ENCODE measurements at regions not wholly inside any gene's neighbourhood (a gene's known extent, or its start where the extent isn't known, plus 50 kb on each side); places are given as distances from the start of the nearest gene placed in this dataset.
A peak's percentile ranks its signal among the peaks of the same experiment; 100 is the strongest.

GRCh38 chr13:53150568-53150967 is 122.0 kb downstream of the OLFM4 start:
- DNase-seq = no peak

GRCh38 chr13:53151336-53152056 is 122.9 kb downstream of the OLFM4 start:
- peak; percentile 52 for DNase-seq

DNA sequence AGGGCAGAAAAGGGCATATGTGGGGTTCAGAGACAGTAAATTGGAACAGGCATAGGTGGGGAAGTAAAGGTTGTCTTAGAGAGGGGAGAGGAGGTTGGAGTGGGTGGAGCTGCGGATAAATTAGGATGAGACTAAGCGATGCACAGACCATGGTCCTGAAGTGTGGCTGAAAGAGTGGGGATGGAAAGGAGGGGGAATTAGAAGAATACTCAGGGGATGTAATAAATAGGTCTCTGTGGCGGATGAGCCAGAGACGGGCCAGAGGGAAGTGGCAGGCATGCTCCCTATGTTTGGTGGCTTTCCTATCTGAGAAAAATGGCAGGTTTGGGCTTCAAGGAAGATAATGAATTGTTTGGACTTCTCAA is 123.4 kb downstream of the OLFM4 start:
- DNase-seq = no peak

GRCh38 chr13:53158201-53158600 is 129.6 kb downstream of the OLFM4 start:
- DNase-seq = no peak

- no peak for DNase-seq
These were observed 130.8 kb downstream of the OLFM4 start for GRCh38 chr13:53159431-53159830.

GRCh38 chr13:53160211-53160610 is 131.6 kb downstream of the OLFM4 start:
- DNase-seq = no peak

DNA sequence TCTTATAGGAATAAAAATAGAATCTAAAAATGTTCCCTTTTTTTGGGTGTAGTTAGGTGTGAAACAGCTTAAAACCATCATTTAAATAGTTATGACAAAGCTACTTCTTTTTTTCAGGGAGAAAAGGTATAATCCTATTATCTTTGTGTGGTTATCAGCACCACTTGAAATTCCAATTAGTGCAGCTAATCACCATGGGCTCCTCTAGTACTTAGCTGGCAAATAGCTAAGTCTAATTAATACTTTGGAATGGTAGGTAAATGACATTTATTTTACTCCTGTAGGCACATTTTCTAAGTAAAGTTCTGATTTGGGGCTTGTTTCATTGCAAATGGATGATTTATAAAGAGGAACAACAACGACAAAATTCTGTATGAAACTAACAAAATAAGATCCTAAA is 132.6 kb downstream of the OLFM4 start:
- no peak for DNase-seq

- no peak for DNase-seq
These were observed 136.6 kb downstream of the OLFM4 start for GRCh38 chr13:53165261-53165660.

DNA sequence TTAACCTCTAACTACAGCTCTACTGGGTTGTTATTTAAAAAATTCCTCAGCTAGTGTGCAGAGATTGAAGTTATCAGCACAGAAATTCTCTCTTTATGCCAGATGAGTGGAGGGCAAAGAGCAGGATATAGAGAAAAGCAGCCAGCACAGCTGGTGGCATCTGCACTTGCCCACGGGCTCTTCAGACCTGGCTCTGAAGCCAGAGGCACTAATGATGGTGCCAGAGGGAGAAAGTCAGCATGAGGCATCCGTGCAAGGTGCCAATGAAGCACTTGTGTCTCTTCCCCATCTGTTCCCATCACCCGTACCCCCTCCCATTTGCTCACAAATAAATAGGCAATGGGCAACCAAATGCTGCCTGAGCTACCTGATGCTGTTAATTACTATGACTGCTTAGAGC is 138.9 kb downstream of the OLFM4 start:
- no peak for DNase-seq

DNA sequence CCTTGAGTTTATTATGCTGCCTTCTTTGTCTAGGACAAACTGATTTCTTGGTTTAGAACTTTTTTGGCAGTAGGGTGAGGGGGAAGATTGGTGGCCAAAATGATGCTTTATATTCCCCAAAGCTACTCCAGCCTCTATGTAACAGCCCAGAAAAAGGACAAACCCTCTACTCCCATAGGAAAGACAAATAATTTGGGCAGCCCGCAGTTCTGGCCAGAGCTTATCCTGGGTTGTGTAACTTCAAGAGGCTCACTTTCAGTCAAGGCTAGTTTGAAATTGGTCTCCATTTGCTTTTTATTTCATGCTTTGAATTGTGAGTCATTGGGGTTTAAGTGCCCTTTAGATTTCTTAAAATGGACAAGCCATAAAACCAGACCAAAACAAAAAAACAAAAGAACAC is 142.3 kb downstream of the OLFM4 start:
- no peak for DNase-seq

- DNase-seq = no peak
These were observed 145.9 kb downstream of the OLFM4 start for GRCh38 chr13:53174545-53174944.

DNA sequence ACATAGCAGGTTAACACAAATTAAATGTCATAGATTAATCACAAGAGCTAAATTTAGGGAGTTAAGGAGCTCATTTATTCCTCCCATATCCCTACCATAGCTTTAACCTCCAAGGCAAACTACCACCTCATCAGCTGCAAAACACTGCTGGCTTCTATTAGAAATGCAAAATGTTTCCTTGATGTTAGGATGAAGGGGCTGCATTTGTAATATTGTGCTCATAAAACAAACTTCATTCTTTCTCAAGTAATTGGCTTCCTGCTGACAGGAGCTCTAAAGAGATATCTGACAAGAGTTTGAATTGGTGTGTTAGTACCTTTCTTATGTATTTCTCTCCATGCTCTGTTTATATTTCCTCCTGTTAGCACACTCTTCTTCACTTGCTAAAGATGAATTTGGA is 152.1 kb downstream of the OLFM4 start:
- no peak for DNase-seq

DNA sequence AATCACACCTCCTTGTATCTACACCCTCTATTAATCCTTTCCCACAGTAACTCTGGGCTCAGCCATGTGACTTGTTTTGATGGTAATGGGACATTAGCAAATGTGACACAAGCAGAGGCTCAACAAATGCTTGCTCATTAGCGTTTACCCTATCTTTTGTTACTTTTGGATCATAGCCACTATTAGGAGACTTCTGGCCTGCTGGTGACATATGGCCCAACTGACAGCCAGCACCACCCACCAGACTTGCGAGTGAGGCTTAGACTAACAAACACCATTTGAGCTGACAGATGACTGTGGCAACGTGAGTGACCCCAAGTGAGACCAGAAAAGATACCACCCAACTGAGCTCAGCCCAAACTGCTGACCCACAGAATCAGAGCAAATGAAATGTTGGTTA is 154.1 kb downstream of the OLFM4 start:
- no peak for DNase-seq

DNA sequence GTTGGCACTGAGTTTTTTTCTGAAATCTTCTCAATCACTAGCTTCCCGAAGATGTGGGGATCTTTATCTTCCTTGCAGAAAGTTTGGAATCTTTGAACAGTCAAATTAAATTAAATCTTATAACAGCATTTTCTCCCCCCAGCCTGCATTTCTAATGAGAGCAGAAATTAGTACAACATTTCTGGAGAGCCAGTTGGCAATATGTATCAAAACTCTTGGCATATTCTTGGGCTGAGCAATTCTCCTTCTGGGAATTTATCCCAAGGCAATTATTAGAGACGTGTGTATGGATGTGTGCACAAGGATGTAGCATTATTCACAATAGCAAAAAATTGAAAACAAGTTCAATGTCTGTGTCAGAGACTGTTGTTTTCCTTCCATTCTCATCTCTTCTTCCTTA is 159.5 kb downstream of the OLFM4 start:
- DNase-seq = no peak

DNA sequence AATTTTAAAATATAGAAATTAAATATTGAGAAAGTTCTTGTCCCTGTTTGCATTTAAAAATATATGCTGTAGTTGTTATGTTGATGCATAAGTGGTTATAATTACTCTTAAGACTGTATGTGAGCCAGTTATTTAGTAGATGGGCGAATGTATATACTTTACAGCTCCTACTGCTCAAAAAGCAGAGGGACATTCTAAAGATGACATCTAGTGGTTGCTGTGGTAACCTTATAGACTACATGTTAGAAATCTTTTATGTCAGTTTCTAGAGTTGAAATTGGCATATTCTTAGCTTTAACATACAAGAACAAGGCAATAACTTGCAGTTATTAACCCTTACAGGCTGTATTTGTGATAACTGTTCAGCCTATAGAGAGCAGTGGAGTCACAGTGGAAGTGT is 160.5 kb downstream of the OLFM4 start:
- no peak for DNase-seq

- DNase-seq = no peak
These were observed 162.5 kb downstream of the OLFM4 start for GRCh38 chr13:53191091-53191490.

GRCh38 chr13:53197424-53197823 is 168.8 kb downstream of the OLFM4 start:
- no peak for DNase-seq

GRCh38 chr13:53198017-53198416 is 169.4 kb downstream of the OLFM4 start:
- DNase-seq = no peak

DNA sequence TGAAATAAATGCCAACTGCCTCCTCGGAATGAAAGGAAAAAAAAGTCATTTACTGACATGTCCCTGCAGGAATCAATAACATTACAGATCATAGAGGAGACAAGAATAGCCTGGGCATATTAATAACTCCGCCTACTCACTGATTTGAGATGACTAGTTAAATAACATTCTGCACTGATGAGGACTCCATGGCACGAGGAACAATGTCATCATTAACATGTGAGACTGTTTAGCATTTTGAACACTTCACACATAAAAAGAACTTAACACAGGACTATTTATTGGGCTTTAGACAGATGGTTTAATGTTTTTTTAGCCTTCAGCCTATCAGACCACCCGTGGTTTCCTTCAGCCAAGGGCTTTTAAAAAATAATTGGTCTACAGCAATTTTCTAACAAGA is 170.1 kb downstream of the OLFM4 start:
- no peak for DNase-seq

DNA sequence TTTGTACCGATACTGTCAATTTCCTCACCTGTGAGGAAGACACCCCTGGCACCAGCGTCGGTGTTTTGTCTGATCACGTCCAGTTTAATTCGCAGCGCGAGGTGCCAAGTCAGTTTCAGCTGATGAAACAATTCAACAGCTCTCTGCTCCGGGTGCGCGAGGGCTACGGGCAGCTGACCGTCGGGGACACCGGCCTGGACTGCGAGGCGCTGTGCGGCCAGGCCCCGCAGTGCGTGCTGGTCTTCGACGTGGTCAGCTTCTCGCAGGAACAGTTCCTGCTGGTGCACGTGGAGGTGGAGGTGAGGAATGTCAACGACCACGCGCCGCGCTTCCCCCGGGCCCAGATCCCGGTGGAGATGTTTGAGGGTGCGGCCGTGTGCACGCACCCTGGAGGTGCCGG is 171.5 kb downstream of the OLFM4 start:
- DNase-seq = no peak

- peak; percentile 60 for DNase-seq
These were observed 172.2 kb downstream of the OLFM4 start for GRCh38 chr13:53200498-53201453.

DNA sequence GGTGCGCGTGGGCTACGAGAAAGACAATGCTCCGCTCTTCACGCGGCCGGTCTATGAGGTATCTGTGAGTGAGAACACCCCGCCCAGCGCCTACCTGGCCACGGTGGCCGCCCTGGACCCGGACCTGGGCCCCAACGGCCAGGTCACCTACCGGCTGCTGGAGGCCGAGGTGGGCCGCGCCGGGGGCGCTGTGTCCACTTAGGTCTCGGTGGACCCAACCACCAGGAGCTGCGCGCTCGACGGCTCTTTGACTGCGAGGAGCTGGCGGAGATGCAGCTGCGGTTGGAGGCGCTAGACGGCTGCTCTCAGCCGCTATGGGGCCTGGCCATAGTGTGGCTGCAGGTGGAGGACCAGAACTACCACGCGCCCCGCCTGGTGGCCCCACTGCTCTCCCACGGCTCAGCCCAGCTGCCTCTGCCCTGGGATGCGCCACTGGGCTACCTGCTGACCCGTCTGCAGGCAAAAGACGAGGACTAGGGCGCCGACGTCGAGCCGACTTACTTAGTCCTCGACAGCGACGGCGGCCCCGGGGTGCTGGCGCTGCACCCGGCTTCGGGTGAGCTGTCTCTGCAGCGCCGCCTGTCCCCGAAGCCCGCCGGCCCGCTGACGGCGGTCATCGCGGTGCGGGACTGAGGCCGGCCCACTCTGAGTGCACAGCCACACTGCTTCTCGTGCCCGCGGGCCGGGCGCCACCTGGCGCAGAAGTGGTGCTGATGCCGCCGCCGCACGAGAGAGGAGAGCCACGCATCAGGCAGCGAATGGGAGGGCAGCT is 173.0 kb downstream of the OLFM4 start:
- DNase-seq = no peak

GRCh38 chr13:53204598-53204997 is 176.0 kb downstream of the OLFM4 start:
- DNase-seq = no peak
